ENCODE measurements at regions not wholly inside any gene's neighbourhood (a gene's known extent, or its start where the extent isn't known, plus 50 kb on each side); places are given as distances from the start of the nearest gene placed in this dataset.

GRCh38 chr1:98277118-98277517, 356.3 kb upstream of the DPYD start:
- no peak for FAIRE-seq

GRCh38 chr1:98276514-98276913, 355.7 kb upstream of the DPYD start:
- no peak for FAIRE-seq

GRCh38 chr1:98268316-98268715, 347.5 kb upstream of the DPYD start:
- FAIRE-seq = no peak

- no peak for FAIRE-seq
Measured at GRCh38 chr1:98267423-98267822, 346.6 kb upstream of the DPYD start.

GRCh38 chr1:98264727-98265126, 343.9 kb upstream of the DPYD start:
- no peak for FAIRE-seq

- FAIRE-seq = no peak
Measured at GRCh38 chr1:98260839-98261238, 340.0 kb upstream of the DPYD start.

GRCh38 chr1:98260412-98260811, 339.6 kb upstream of the DPYD start:
- no peak for FAIRE-seq

- FAIRE-seq = no peak
Measured at GRCh38 chr1:98256700-98257099, 335.9 kb upstream of the DPYD start.

- no peak for FAIRE-seq
Measured at GRCh38 chr1:98253145-98253544, 332.3 kb upstream of the DPYD start.

- FAIRE-seq = no peak
Measured at GRCh38 chr1:98251497-98251896, 330.7 kb upstream of the DPYD start.

GRCh38 chr1:98232678-98233077, 311.8 kb upstream of the DPYD start:
- no peak for FAIRE-seq

- no peak for FAIRE-seq
Measured at GRCh38 chr1:98222706-98223105, 301.9 kb upstream of the DPYD start.

- FAIRE-seq = no peak
Measured at GRCh38 chr1:98221923-98222322, 301.1 kb upstream of the DPYD start.

- no peak for FAIRE-seq
Measured at GRCh38 chr1:98217601-98218000, 296.8 kb upstream of the DPYD start.

GRCh38 chr1:98216304-98216703, 295.5 kb upstream of the DPYD start:
- no peak for FAIRE-seq

- no peak for FAIRE-seq
Measured at GRCh38 chr1:98211271-98211845, 290.5 kb upstream of the DPYD start.

- no peak for FAIRE-seq
Measured at GRCh38 chr1:98210563-98210962, 289.7 kb upstream of the DPYD start.

GRCh38 chr1:98210064-98210463, 289.2 kb upstream of the DPYD start:
- FAIRE-seq = no peak

- no peak for FAIRE-seq
Measured at GRCh38 chr1:98205291-98206017, 284.6 kb upstream of the DPYD start.

GRCh38 chr1:98203466-98203865, 282.6 kb upstream of the DPYD start:
- no peak for FAIRE-seq

GRCh38 chr1:98201666-98202081, 280.8 kb upstream of the DPYD start:
- no peak for FAIRE-seq

- FAIRE-seq = no peak
Measured at GRCh38 chr1:98197356-98197755, 276.5 kb upstream of the DPYD start.

GRCh38 chr1:98196012-98196411, 275.2 kb upstream of the DPYD start:
- no peak for FAIRE-seq

GRCh38 chr1:98188774-98189173, 267.9 kb upstream of the DPYD start:
- FAIRE-seq = no peak

- no peak for FAIRE-seq
Measured at GRCh38 chr1:98184856-98185255, 264.0 kb upstream of the DPYD start.
